GM13976 (cell line): ENCODE measurements at regions not wholly inside any gene's neighbourhood (a gene's known extent, or its start where the extent isn't known, plus 50 kb on each side); places are given as distances from the start of the nearest gene placed in this dataset.

Source experiments
- DNase-seq: peaks from one replicate; pipeline ENCODE4 v3.0.0; 2012; ENCODE audit warnings: low spot score
- in situ Hi-C: fragments of 300-500 bp; cut with MboI; formaldehyde crosslinking; loops from one replicate; pipeline ENCODE4 v1.12.0; 2022; ENCODE audit warnings: low sequenced_read_pairs, mixed read lengths, inconsistent platforms; ENCODE audit not compliant: unreplicated experiment
- TF ChIP-seq, protein P1 (sequence below): IDR thresholded peaks from 2 replicates; pipeline ENCODE4 v1.5.1; 2012; ENCODE audit warnings: borderline replicate concordance, mild to moderate bottlenecking; ENCODE audit not compliant: insufficient read depth; ENCODE audit errors: extremely low read depth, missing control alignments, control extremely low read depth

DNA sequence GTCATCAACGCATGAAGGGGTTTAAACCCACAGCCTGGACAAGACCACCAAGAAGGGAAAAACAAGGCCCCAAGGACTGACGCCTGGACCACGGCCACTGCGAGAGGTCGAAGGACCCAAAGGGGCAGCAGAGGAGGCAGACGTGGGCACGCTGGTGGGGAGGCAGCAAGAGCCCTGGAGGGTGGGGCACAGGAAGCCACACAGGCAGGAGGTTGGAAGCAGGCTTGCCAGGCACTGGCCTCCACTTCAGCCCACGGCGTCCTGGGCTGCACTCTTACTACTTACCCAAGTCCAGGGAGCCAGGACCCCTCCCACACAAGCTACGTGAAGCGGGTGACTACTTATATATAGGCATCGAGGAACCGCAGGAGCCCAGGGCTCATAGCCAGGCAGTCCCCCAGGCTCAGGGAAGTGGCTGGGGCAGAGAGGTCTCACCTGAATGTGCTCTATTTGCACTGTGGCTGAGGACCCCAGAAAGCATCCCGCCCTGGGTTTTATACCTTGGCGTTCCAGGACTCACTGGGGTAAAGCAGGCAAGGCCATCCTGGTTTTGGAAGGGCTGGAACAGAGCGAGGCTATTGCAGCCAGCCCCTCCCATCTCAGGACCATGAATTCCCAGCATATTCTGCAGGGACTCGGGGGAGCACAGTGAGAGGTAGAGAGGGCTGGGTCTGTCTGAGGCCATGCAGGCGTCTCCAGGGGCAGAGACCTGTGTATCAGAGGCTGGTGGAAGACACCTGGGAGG lies 113.8 kb upstream of the AFDN start:
- in situ Hi-C loops, result no loop called here
- TF ChIP-seq, protein P1, sequence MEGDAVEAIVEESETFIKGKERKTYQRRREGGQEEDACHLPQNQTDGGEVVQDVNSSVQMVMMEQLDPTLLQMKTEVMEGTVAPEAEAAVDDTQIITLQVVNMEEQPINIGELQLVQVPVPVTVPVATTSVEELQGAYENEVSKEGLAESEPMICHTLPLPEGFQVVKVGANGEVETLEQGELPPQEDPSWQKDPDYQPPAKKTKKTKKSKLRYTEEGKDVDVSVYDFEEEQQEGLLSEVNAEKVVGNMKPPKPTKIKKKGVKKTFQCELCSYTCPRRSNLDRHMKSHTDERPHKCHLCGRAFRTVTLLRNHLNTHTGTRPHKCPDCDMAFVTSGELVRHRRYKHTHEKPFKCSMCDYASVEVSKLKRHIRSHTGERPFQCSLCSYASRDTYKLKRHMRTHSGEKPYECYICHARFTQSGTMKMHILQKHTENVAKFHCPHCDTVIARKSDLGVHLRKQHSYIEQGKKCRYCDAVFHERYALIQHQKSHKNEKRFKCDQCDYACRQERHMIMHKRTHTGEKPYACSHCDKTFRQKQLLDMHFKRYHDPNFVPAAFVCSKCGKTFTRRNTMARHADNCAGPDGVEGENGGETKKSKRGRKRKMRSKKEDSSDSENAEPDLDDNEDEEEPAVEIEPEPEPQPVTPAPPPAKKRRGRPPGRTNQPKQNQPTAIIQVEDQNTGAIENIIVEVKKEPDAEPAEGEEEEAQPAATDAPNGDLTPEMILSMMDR, result no peak
- no peak for DNase-seq

DNA sequence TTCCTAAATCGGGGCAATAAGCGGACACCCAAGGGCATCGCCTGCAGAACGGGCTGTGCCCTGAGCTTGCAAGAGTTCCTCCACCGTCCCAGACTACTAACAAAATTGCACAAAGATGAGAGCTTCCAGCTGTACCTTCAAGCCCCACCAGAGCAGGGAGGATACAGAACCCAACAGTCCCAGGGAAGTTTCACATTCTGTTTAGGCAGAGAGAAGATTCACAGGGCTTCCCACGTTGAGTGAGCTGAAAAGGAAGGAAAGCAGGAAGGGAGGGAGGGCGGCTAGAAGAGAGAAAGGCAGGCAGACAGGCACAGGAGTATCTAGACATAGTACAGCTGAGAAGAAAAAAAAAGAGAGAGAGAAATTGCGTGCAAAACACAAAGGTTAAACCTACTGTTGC lies 112.6 kb upstream of the AFDN start:
- in situ Hi-C loops, result no loop called here
- DNase-seq, result no peak
- TF ChIP-seq, protein P1, result no peak

DNA sequence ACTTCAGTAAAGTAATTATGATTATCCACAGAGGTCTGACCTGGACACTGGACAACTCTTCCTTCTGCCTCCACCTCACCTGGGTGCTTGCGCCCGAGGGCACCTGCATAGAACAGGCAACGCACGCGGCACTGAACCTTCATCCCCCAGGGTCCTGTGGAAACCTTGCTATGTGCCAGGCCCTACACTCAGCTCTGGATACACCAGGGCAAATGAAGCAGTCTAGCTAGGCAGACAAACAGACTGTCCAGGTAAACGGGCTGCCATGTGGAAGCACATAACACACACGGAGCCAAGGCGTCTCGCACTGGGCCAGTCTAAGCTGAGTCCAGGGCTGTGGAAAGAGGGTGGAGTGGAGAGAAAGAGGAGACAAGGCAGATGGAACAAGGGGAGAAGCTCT lies 109.3 kb upstream of the AFDN start:
- TF ChIP-seq, protein P1, result no peak
- in situ Hi-C loops, result no loop called here
- DNase-seq, result no peak

DNA sequence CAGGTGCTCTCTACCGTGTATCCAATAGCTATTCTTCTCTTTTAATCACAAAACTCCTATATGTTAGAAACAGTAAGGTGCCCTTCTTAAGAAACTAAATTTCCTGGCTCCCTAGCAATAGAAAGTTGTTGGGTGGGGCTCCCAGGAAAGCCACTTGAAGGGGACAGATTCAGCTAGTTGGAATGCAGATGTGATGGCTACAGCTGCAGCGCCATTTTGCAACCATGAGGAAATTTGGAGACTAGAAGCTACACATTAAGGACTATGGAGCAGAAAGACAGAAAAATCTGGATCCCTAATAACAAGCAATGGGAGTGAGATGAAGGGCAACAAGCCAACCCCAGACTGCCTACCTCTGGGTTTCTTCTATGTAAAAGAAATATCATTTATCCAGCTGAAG lies 108.8 kb upstream of the AFDN start:
- DNase-seq, result no peak
- TF ChIP-seq, protein P1, result no peak
- in situ Hi-C loops, result no loop called here

DNA sequence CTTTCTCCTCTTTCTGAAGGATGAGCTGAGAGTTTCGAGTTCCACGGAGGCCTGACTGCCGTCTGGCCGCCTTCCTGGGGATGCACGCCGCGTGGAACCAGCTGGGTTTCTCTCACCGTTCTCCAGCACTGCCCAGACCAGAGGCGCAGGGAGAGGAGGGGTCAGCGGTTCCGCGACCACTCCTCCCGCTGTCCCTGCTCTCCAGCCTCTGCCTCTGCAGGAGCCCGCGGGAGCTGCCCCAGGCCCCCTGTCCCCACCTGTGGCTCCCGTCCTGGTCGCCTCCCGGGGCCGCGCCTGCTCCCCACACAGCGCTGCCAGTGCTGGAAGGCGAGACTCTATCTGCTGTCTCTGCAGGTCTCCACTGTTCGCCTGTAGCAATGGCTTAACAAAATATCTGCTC lies 106.8 kb upstream of the AFDN start:
- in situ Hi-C loops, result no loop called here
- TF ChIP-seq, protein P1, result no peak
- DNase-seq, result no peak

DNA sequence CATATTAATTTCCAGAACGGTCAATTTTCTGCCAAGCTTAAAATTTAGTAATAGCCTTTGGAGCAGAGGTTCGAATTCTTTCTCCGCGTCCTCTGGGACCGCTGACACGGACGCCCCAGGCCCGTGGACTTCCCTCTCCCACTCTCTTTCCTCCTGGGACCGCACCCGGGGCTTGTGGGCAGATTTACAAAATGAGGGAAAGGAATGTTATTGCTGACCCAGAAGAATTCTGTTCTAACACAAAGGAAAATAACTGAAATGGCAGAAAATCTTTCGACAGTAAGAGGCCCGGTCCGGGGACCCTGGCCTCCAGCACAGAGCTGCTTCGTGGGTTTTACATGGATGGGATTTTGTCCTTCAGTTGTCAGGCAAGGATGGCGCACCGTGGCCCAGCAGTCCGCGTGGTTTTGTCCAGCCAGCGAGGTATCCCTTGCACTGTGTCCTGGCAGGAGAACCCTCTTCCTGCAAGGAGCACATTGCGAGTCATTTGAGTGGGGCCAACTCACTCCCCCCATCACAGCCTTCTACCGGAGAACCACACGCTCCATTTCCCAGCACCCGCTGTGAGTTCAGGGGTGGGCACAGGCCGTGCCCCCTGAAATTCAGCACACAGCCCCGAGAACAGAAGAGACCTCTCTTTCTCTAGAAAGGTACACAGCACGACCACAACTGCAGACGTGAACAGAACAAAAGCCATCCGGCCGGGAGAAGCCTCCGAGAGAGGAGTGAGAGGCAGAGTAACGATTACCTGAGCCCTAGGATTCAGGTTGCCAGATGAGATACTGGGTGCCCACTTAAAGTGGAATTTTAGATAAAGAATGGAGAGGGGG lies 106.0 kb upstream of the AFDN start:
- in situ Hi-C loops, result no loop called here
- TF ChIP-seq, protein P1, result no peak

More for the DNA sequence above, 106.0 kb upstream of the AFDN start:
- DNase-seq, result no peak
